ENCODE measurements at regions not wholly inside any gene's neighbourhood (a gene's known extent, or its start where the extent isn't known, plus 50 kb on each side); places are given as distances from the start of the nearest gene placed in this dataset.

- DNase-seq, result no peak
These were observed 842.2 kb upstream of the MAP3K7 start for GRCh38 chr6:91428953-91429560.

GRCh38 chr6:91428296-91428695 is 841.4 kb upstream of the MAP3K7 start:
- DNase-seq, result no peak

GRCh38 chr6:91420243-91420642 is 833.4 kb upstream of the MAP3K7 start:
- DNase-seq, result no peak

- DNase-seq, result no peak
These were observed 828.2 kb upstream of the MAP3K7 start for GRCh38 chr6:91415031-91415605.

- DNase-seq, result no peak
These were observed 825.7 kb upstream of the MAP3K7 start for GRCh38 chr6:91412532-91412931.

- no peak for DNase-seq
These were observed 820.8 kb upstream of the MAP3K7 start for GRCh38 chr6:91407706-91408105.

- no peak for DNase-seq
These were observed 806.1 kb upstream of the MAP3K7 start for GRCh38 chr6:91392951-91393350.

GRCh38 chr6:91387290-91388059 is 800.6 kb upstream of the MAP3K7 start:
- no peak for DNase-seq

- no peak for DNase-seq
These were observed 799.3 kb upstream of the MAP3K7 start for GRCh38 chr6:91386204-91386603.

- no peak for DNase-seq
These were observed 796.3 kb upstream of the MAP3K7 start for GRCh38 chr6:91383207-91383606.

- DNase-seq, result no peak
These were observed 789.8 kb upstream of the MAP3K7 start for GRCh38 chr6:91376686-91377085.

GRCh38 chr6:91366781-91367180 is 779.9 kb upstream of the MAP3K7 start:
- no peak for DNase-seq

GRCh38 chr6:91358986-91359385 is 772.1 kb upstream of the MAP3K7 start:
- DNase-seq, result no peak

GRCh38 chr6:91352878-91353277 is 766.0 kb upstream of the MAP3K7 start:
- DNase-seq, result no peak

- DNase-seq, result no peak
These were observed 765.4 kb upstream of the MAP3K7 start for GRCh38 chr6:91352321-91352720.

- no peak for DNase-seq
These were observed 763.5 kb upstream of the MAP3K7 start for GRCh38 chr6:91350146-91350908.

GRCh38 chr6:91341473-91341872 is 754.6 kb upstream of the MAP3K7 start:
- no peak for DNase-seq

GRCh38 chr6:91340896-91341395 is 754.1 kb upstream of the MAP3K7 start:
- no peak for DNase-seq

- DNase-seq, result no peak
These were observed 751.1 kb upstream of the MAP3K7 start for GRCh38 chr6:91337967-91338366.

GRCh38 chr6:91330896-91331295 is 744.0 kb upstream of the MAP3K7 start:
- DNase-seq, result no peak

- DNase-seq, result no peak
These were observed 741.4 kb upstream of the MAP3K7 start for GRCh38 chr6:91328241-91328640.

GRCh38 chr6:91324711-91325110 is 737.8 kb upstream of the MAP3K7 start:
- DNase-seq, result no peak

GRCh38 chr6:91317984-91318383 is 731.1 kb upstream of the MAP3K7 start:
- DNase-seq, result no peak

All from left hindlimb (tissue), 1 donor.